Lower leg skin (tissue), 3 donors: ENCODE measurements at regions not wholly inside any gene's neighbourhood (a gene's known extent, or its start where the extent isn't known, plus 50 kb on each side); places are given as distances from the start of the nearest gene placed in this dataset.

Experiments
- CTCF ChIP-seq, 3 donors: fragments of 450-650 bp; IDR thresholded peaks; one replicate each; pipeline ENCODE4 v1.5.1; 2016; ENCODE audit warnings: antibody characterized with exemption in 3 of 3, mild to moderate bottlenecking in 3 of 3, moderate library complexity in 2 of 3
- POLR2A ChIP-seq, 2 donors: fragments of 450-650 bp; IDR thresholded peaks; one replicate each; pipeline ENCODE4 v1.6.1; 2016 to 2017; ENCODE audit warnings: antibody characterized with exemption in 2 of 2, mild to moderate bottlenecking in 1 of 2, moderate library complexity in 1 of 2

GRCh38 chr1:57586842-57587241 lies 163.0 kb upstream of the DAB1 start:
- no peak for TF ChIP-seq POLR2A (IDR thresholded peaks at IDR 0.05)
- TF ChIP-seq CTCF (IDR thresholded peaks at IDR 0.05): no peak
